Thoracic aorta (tissue), 2 donors: ENCODE measurements at regions not wholly inside any gene's neighbourhood (a gene's known extent, or its start where the extent isn't known, plus 50 kb on each side); places are given as distances from the start of the nearest gene placed in this dataset.
"Not testable (repeated sequence)": the region's sequence is repeated elsewhere in the genome, so short reads cannot be mapped to it uniquely, and the experiment has no call there.

Experiments
- ATAC-seq: fragments of 150-250 bp; one replicate; pipeline ENCODE4 v1.8.0; 2017; ENCODE audit warnings: low read depth; ENCODE audit not compliant: insufficient number of reproducible peaks, low FRiP score
- DNase-seq: peaks from one replicate; pipeline ENCODE4 v3.0.0-alpha.2; 2020; ENCODE audit warnings: low spot score
- H3K27ac ChIP-seq, 2 donors: fragments of 200-600 bp; sonication (generic); 1 replicate in 1 of 2; 2 replicates in 1 of 2; pipeline ENCODE4 v1.5.1; 2016; ENCODE audit warnings: mild to moderate bottlenecking in 2 of 2, moderate library complexity in 2 of 2
- H3K27me3 ChIP-seq: fragments of 200-600 bp; sonication (generic); replicated peaks from 2 replicates; pipeline ENCODE4 v1.6.0; 2016; ENCODE audit warnings: mild to moderate bottlenecking; ENCODE audit not compliant: insufficient read depth
- H3K36me3 ChIP-seq: fragments of 200-600 bp; sonication (generic); one replicate; pipeline ENCODE4 v1.5.1; 2016
- H3K4me1 ChIP-seq, 2 donors: fragments of 200-600 bp; sonication (generic); 1 replicate in 1 of 2; 2 replicates in 1 of 2; pipeline versions ENCODE4 v1.5.1 to v1.6.0; 2016; ENCODE audit warnings: low read depth in 2 of 2, mild to moderate bottlenecking in 1 of 2; ENCODE audit not compliant: control insufficient read depth in 1 of 2
- H3K4me3 ChIP-seq: fragments of 200-600 bp; sonication (generic); 2 replicates; pipeline ENCODE4 v1.5.1; 2016; ENCODE audit warnings: mild to moderate bottlenecking
- H3K9me3 ChIP-seq: fragments of 200-600 bp; sonication (generic); 2 replicates; pipeline ENCODE4 v1.5.1; 2016
- CTCF ChIP-seq: fragments of 200-600 bp; sonication (generic); IDR thresholded peaks from one replicate; pipeline ENCODE4 v1.5.1; 2019; ENCODE audit warnings: antibody characterized with exemption

GRCh38 chr6:137304020-137304780, 85.0 kb upstream of the IFNGR1 start:
- Histone ChIP-seq H3K9me3 (no peaks in the 10 kb centered on the region), H3K4me3 (no peak overlapping the region), H3K4me1 (no peaks in the 10 kb centered on the region), H3K36me3 (no peaks in the 10 kb centered on the region), H3K27ac (no peak overlapping the region), H3K27me3 (no peaks in the 10 kb centered on the region)
- TF ChIP-seq CTCF: no peak
- ATAC-seq (no peak), DNase-seq (no peak)

DNA sequence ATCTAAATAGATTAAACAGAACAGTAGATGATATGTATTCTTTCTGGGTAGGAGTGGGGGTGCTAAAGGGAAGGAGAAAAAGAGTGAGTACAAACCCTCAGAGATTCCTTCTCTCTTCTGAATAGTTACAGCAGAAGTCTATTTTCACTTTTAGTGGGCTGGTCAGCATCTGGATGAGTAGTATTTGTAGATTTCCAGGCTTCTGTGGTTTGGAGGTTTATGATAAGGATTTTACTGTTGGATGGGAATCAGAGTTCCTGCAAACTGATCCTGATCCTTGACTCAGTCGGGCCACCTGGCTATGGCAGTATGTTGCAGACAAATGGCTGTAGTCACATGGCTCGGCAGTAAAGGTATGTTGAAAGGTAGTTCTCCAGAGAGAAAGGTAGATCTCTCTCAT, 84.3 kb upstream of the IFNGR1 start:
- Histone ChIP-seq H3K4me1 (no peaks in the 10 kb centered on the region), H3K9me3 (no peaks in the 10 kb centered on the region), H3K36me3 (no peaks in the 10 kb centered on the region), H3K27me3 (no peaks in the 10 kb centered on the region), H3K27ac (no peak overlapping the region), H3K4me3 (no peak overlapping the region)
- DNase-seq: no peak
- no peak for ATAC-seq
- no peak for TF ChIP-seq CTCF

DNA sequence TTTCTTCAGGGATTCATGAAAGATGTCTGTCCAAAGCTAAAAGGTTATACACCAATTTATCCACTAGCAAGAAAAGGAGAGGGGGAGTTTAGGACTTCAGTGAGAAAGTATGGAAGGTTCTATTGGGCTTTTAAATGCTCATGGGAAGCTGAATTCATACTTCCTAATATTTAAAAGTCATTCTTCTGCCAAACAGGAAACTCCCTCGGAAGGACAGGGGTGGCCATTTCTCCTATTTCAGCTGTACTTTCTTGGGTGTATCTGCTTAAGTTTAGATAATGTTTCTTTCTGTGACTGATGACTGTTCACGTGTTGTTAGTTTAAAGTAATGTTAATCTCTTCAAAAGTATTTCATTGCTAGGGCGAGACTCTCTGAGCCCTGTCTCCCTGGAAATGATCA, 80.5 kb upstream of the IFNGR1 start:
- H3K27me3 ChIP-seq: no peaks in the 10 kb centered on the region
- H3K4me1 ChIP-seq: no peaks in the 10 kb centered on the region
- no peaks in the 10 kb centered on the region for H3K36me3 ChIP-seq
- H3K27ac ChIP-seq: no peak overlapping the region
- ATAC-seq (no peak), DNase-seq (no peak)
- TF ChIP-seq CTCF: no peak
- no peak overlapping the region for H3K4me3 ChIP-seq
- no peaks in the 10 kb centered on the region for H3K9me3 ChIP-seq

DNA sequence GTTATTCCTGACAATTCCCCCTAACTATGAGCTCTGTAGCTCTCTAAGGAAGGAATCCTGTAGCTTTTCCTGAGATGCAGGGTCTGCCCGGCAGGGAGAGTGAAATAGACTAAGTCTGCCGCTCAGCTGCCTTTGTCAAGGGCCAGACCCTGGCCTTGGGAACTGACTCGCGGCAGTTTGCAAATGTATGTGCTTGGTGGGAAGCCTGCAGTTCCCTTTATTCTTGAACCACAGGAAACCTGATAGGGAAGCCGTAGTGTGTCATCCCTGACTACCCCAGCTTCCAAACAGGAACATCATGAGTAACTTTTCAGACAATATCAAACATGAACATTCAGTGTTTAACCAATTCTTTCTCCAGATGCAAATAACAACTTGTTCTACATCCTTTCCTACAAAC, 78.7 kb upstream of the IFNGR1 start:
- Histone ChIP-seq H3K27me3 (no peaks in the 10 kb centered on the region), H3K27ac (no peak overlapping the region), H3K4me3 (no peak overlapping the region), H3K4me1 (no peaks in the 10 kb centered on the region), H3K9me3 (no peaks in the 10 kb centered on the region), H3K36me3 (no peaks in the 10 kb centered on the region)
- no peak for DNase-seq
- TF ChIP-seq CTCF: no peak
- no peak for ATAC-seq

DNA sequence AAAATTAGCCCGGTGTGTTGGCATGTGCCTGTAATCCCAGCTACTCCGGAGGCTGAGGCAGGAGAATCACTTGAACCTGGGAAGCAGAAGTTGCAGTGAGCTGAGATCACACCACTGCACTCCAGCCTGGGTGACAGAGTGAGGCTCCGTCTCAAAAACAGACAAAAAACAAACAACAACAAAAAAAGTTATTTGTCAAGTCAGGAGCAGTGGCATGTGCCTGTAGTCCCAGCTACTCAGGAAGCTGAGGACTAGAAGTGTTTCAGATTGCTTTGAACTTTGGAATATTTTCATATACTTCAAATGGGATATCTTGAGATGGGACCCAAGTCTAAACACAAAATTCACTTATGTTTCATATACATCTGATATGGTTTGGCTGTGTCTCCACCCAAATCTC, 73.1 kb upstream of the IFNGR1 start:
- H3K4me3 ChIP-seq, H3K9me3 ChIP-seq, H3K36me3 ChIP-seq, H3K27me3 ChIP-seq, DNase-seq, ATAC-seq, H3K27ac ChIP-seq, H3K4me1 ChIP-seq: not testable (repeated sequence)

DNA sequence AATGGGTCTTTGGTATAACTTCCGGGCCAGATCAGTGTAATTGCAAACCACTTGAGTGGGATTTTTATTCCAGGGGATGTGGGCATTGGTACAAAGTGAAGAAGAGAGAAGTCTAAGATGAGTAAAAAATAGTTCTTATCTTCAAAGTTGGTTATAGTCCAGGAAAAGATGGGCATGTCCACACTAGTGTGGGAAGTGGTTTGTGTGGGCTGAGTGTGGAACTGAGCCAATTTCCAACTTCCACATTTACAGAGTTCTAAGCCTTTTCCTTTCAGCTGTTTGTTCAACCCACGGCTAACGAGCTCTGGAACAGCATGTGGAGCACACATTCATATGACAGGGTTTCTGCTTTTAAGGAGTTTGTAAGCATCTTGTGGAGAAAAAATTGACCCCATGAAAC, 72.3 kb upstream of the IFNGR1 start:
- Histone ChIP-seq H3K27me3 (no peaks in the 10 kb centered on the region), H3K9me3 (no peaks in the 10 kb centered on the region), H3K4me1 (no peaks in the 10 kb centered on the region), H3K27ac (no peak overlapping the region), H3K4me3 (no peak overlapping the region), H3K36me3 (no peaks in the 10 kb centered on the region)
- DNase-seq (no peak), ATAC-seq (no peak)
- TF ChIP-seq CTCF: no peak
